Suprapubic skin (tissue), 4 donors: ENCODE measurements at regions not wholly inside any gene's neighbourhood (a gene's known extent, or its start where the extent isn't known, plus 50 kb on each side); places are given as distances from the start of the nearest gene placed in this dataset.

Experiments used
- EP300 ChIP-seq: sonication (generic); formaldehyde crosslinking; IDR thresholded peaks from one replicate; pipeline ENCODE4 v1.6.1; 2017; ENCODE audit warnings: antibody characterized with exemption
- POLR2A ChIP-seq, 2 donors: fragments of 450-650 bp; IDR thresholded peaks; one replicate each; pipeline ENCODE4 v1.6.1; 2017; ENCODE audit warnings: antibody characterized with exemption in 2 of 2, mild to moderate bottlenecking in 2 of 2, moderate library complexity in 2 of 2
- POLR2AphosphoS5 ChIP-seq, 3 donors: sonication (generic); formaldehyde crosslinking; IDR thresholded peaks; one replicate each; pipeline ENCODE4 v1.6.1; 2017; ENCODE audit warnings: antibody characterized with exemption in 3 of 3
- TF ChIP-seq, protein P1 (sequence below), 2 donors: fragments of 200-600 bp in 1 of 2; fragments of 450-650 bp in 1 of 2; sonication (generic) in 1 of 2; IDR thresholded peaks; one replicate each; pipeline ENCODE4 v1.5.1; 2016 to 2019; ENCODE audit warnings: antibody characterized with exemption in 2 of 2, mild to moderate bottlenecking in 1 of 2, moderate library complexity in 1 of 2

GRCh38 chr4:3374011-3374645 is 67.6 kb upstream of the HGFAC start:
- TF ChIP-seq, protein P1, sequence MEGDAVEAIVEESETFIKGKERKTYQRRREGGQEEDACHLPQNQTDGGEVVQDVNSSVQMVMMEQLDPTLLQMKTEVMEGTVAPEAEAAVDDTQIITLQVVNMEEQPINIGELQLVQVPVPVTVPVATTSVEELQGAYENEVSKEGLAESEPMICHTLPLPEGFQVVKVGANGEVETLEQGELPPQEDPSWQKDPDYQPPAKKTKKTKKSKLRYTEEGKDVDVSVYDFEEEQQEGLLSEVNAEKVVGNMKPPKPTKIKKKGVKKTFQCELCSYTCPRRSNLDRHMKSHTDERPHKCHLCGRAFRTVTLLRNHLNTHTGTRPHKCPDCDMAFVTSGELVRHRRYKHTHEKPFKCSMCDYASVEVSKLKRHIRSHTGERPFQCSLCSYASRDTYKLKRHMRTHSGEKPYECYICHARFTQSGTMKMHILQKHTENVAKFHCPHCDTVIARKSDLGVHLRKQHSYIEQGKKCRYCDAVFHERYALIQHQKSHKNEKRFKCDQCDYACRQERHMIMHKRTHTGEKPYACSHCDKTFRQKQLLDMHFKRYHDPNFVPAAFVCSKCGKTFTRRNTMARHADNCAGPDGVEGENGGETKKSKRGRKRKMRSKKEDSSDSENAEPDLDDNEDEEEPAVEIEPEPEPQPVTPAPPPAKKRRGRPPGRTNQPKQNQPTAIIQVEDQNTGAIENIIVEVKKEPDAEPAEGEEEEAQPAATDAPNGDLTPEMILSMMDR (IDR thresholded peaks at IDR 0.05), result no peak
- TF ChIP-seq EP300 (no peak), POLR2A (IDR thresholded peaks at IDR 0.05) (no peak), POLR2AphosphoS5 (IDR thresholded peaks at IDR 0.05) (no peak)
